22Rv1 (cell line): ENCODE measurements at regions not wholly inside any gene's neighbourhood (a gene's known extent, or its start where the extent isn't known, plus 50 kb on each side); places are given as distances from the start of the nearest gene placed in this dataset.

ENCODE experiments used
- CTCF ChIP-seq: fragments of 450-650 bp; IDR thresholded peaks from 2 replicates; pipeline ENCODE4 v1.5.1; 2017; ENCODE audit warnings: mild to moderate bottlenecking
- ZFX ChIP-seq: fragments of 450-650 bp; IDR thresholded peaks from 2 replicates; pipeline ENCODE4 v1.6.1; 2017; ENCODE audit warnings: antibody characterized with exemption, borderline replicate concordance

DNA sequence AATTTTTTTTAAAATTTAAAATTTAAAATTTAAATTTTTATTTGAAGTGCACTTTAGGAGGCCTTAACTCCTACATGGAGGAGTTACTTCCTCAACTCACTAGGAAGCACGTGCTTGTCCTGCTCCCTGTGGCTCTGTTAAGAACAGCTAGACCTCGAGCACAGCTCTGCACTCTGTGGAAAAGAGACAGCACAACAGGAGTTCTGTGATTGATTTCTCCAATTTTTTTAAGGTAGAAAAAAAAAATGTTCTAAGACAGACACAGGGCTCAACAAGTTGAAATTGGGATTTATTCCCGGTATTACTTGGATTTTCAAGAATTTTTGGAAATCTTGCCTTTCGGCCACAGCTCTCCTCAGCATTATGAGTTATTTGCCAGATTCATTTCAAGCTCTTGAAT lies 356.6 kb upstream of the LYPLAL1 start:
- TF ChIP-seq CTCF = no peak
- TF ChIP-seq ZFX = no peak
